Gastroesophageal sphincter (tissue), 4 donors: ENCODE measurements at regions not wholly inside any gene's neighbourhood (a gene's known extent, or its start where the extent isn't known, plus 50 kb on each side); places are given as distances from the start of the nearest gene placed in this dataset.
"Not testable (repeated sequence)": the region's sequence is repeated elsewhere in the genome, so short reads cannot be mapped to it uniquely, and the experiment has no call there.

Source experiments
- ATAC-seq: fragments of 150-250 bp; one replicate; pipeline ENCODE4 v1.9.1; 2016; ENCODE audit warnings: mild to moderate bottlenecking, moderate library complexity
- H3K27ac ChIP-seq, 4 donors: fragments of 200-600 bp; sonication (generic) in 3 of 4; 1 replicate in 3 of 4; 2 replicates in 1 of 4; pipeline ENCODE4 v1.5.1; 2016 to 2019
- H3K27me3 ChIP-seq: fragments of 200-600 bp; sonication (generic); one replicate; pipeline ENCODE4 v1.5.1; 2019
- H3K36me3 ChIP-seq, 2 donors: fragments of 200-600 bp; sonication (generic); one replicate each; pipeline ENCODE4 v1.5.1; 2019; ENCODE audit warnings: control low read depth in 1 of 2
- H3K4me1 ChIP-seq, 3 donors: fragments of 200-600 bp; sonication (generic); 1 replicate in 2 of 3; 2 replicates in 1 of 3; pipeline ENCODE4 v1.5.1; 2016 to 2019; ENCODE audit warnings: control low read depth in 2 of 3
- H3K4me3 ChIP-seq, 2 donors: fragments of 200-600 bp; sonication (generic); one replicate each; pipeline ENCODE4 v1.5.1; 2019; ENCODE audit warnings: mild to moderate bottlenecking in 1 of 2, moderate library complexity in 1 of 2
- H3K9me3 ChIP-seq, 3 donors: fragments of 200-600 bp; sonication (generic); one replicate each; pipeline ENCODE4 v1.5.1; 2017 to 2019; ENCODE audit warnings: control low read depth in 2 of 3
- CTCF ChIP-seq, 4 experiments: fragments of 200-600 bp in 2 of 4; fragments of 450-650 bp in 2 of 4; sonication (generic) in 1 of 4; IDR thresholded peaks; one replicate each; pipeline ENCODE4 v1.5.1; 2017 to 2019; ENCODE audit warnings: antibody characterized with exemption in 4 of 4, mild to moderate bottlenecking in 2 of 4, moderate library complexity in 2 of 4
- EP300 ChIP-seq: sonication (generic); formaldehyde crosslinking; IDR thresholded peaks from one replicate; pipeline ENCODE4 v1.6.1; 2017; ENCODE audit warnings: antibody characterized with exemption, mild to moderate bottlenecking
- POLR2A ChIP-seq, 2 donors: fragments of 450-650 bp; IDR thresholded peaks; one replicate each; pipeline ENCODE4 v1.6.1; 2017; ENCODE audit warnings: antibody characterized with exemption in 2 of 2, mild to moderate bottlenecking in 2 of 2, moderate library complexity in 1 of 2
- POLR2AphosphoS5 ChIP-seq: sonication (generic); formaldehyde crosslinking; IDR thresholded peaks from one replicate; pipeline ENCODE4 v1.6.1; 2017; ENCODE audit warnings: antibody characterized with exemption
- WGBS, 2 donors: methylation state at CpG; one replicate each; pipeline ENCODE4 v1.1.5; 2018; ENCODE audit warnings: low coverage in 1 of 2; 5-methylcytosine and 5-hydroxymethylcytosine counted together

DNA sequence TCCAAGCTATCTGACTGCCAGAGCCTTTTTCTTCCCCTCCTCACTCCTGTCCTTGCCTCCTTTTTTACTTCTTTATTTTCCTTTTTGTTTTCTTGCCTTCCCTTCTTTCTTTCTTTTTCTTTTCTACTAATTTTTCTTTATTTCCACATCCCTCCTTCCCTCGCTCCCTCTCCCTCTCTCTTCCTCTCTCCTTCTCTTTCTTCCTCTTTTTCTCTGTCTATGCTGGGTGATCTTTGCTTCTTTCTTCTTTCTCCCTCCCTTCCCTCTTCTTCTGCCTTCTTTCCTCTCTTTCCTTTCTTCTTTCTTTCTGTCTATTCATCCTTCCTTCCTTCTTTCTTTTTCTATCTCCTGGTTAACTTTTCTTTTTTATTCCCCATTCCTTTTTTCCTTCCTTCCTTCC is 564.8 kb downstream of the NSUN3 start:
- Histone ChIP-seq H3K36me3 (no peaks in the 10 kb centered on the region), H3K9me3 (no peaks in the 10 kb centered on the region), H3K4me3 (no peak overlapping the region), H3K27ac (no peak overlapping the region), H3K27me3 (no peaks in the 10 kb centered on the region), H3K4me1 (no peaks in the 10 kb centered on the region)
- no peak for ATAC-seq
- TF ChIP-seq POLR2A (IDR thresholded peaks at IDR 0.05) (no peak), EP300 (no peak), CTCF (IDR thresholded peaks at IDR 0.05) (no peak), POLR2AphosphoS5 (no peak)
- 100% methylated on average over 1 of the region's 1 CpG; no CpG with 5 or more reads in 1 of the 2 donors for WGBS, 2 donors

DNA sequence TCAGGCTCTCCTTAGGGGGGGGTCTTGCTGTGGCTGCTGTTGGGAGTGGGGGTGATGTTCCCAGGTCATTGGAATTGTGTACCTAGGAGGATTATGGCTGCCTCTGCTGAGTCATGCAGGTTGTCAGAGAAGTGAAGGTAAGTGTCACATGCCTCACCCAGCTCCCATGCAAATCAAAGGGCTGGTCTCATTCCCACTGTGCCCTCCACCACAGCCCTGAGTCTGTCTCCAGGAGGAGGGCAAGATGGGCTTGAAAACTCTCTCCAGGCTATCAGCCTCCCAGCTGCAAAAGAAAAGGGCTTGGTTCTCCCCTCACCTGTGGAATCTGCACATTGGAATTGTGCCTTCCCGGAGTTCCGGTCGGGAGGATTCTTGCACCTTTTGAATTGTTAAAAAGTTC is 580.5 kb downstream of the NSUN3 start:
- TF ChIP-seq POLR2AphosphoS5: no peak
- no peak for TF ChIP-seq EP300
- no peak for TF ChIP-seq CTCF (IDR thresholded peaks at IDR 0.05)
- TF ChIP-seq POLR2A (IDR thresholded peaks at IDR 0.05): no peak
- H3K27me3 ChIP-seq: no peaks in the 10 kb centered on the region
- no peak overlapping the region for H3K27ac ChIP-seq
- WGBS, 2 donors: 95% methylated on average over 3 of the region's 3 CpGs; no CpG with 5 or more reads in 1 of the 2 donors
- no peaks in the 10 kb centered on the region for H3K36me3 ChIP-seq
- no peaks in the 10 kb centered on the region for H3K4me1 ChIP-seq
- no peak for ATAC-seq
- H3K4me3 ChIP-seq: no peak overlapping the region
- H3K9me3 ChIP-seq: no peaks in the 10 kb centered on the region

GRCh38 chr3:94645790-94646189 is 582.9 kb downstream of the NSUN3 start:
- 63 to 80% methylated on average over 3 of the region's 3 CpGs for WGBS, 2 donors
- ATAC-seq: no peak
- no peak for TF ChIP-seq EP300
- TF ChIP-seq CTCF (IDR thresholded peaks at IDR 0.05): no peak
- no peak for TF ChIP-seq POLR2A (IDR thresholded peaks at IDR 0.05)
- no peak for TF ChIP-seq POLR2AphosphoS5
- H3K4me1 ChIP-seq: no peaks in the 10 kb centered on the region
- no peak overlapping the region for H3K4me3 ChIP-seq
- H3K27ac ChIP-seq: no peak overlapping the region
- no peaks in the 10 kb centered on the region for H3K27me3 ChIP-seq
- no peaks in the 10 kb centered on the region for H3K9me3 ChIP-seq
- no peaks in the 10 kb centered on the region for H3K36me3 ChIP-seq

GRCh38 chr3:94647131-94647530 is 584.3 kb downstream of the NSUN3 start:
- no peak overlapping the region for H3K4me3 ChIP-seq
- H3K36me3 ChIP-seq: no peaks in the 10 kb centered on the region
- H3K27me3 ChIP-seq: no peaks in the 10 kb centered on the region
- no peak for ATAC-seq
- no peaks in the 10 kb centered on the region for H3K4me1 ChIP-seq
- H3K9me3 ChIP-seq: no peaks in the 10 kb centered on the region
- TF ChIP-seq POLR2AphosphoS5 (no peak), CTCF (IDR thresholded peaks at IDR 0.05) (no peak), POLR2A (IDR thresholded peaks at IDR 0.05) (no peak), EP300 (no peak)
- H3K27ac ChIP-seq: no peak overlapping the region
- WGBS, 2 donors: 71 to 81% methylated on average over 2 of the region's 3 CpGs

- ATAC-seq, H3K9me3 ChIP-seq, H3K4me1 ChIP-seq, H3K27me3 ChIP-seq, H3K4me3 ChIP-seq, H3K27ac ChIP-seq, H3K36me3 ChIP-seq: not testable (repeated sequence)
- 84 to 89% methylated on average over 6 to 8 of the region's 8 CpGs for WGBS, 2 donors
These were observed 585.7 kb downstream of the NSUN3 start for GRCh38 chr3:94648270-94649180.
